Tibial nerve (tissue), 4 donors: ENCODE measurements at regions not wholly inside any gene's neighbourhood (a gene's known extent, or its start where the extent isn't known, plus 50 kb on each side); places are given as distances from the start of the nearest gene placed in this dataset.

Experiments used
- CTCF ChIP-seq, 5 experiments: fragments of 200-600 bp in 3 of 5; fragments of 450-650 bp in 2 of 5; sonication (generic) in 3 of 5; IDR thresholded peaks; one replicate each; pipeline ENCODE4 v1.5.1; 2016 to 2019; ENCODE audit warnings: antibody characterized with exemption in 5 of 5, mild to moderate bottlenecking in 3 of 5, moderate library complexity in 2 of 5
- EP300 ChIP-seq, 2 donors: sonication (generic); formaldehyde crosslinking; IDR thresholded peaks; one replicate each; pipeline ENCODE4 v1.6.1; 2017; ENCODE audit warnings: antibody characterized with exemption in 2 of 2, mild to moderate bottlenecking in 1 of 2
- POLR2A ChIP-seq, 2 donors: fragments of 450-650 bp; IDR thresholded peaks; one replicate each; pipeline ENCODE4 v1.6.1; 2017; ENCODE audit warnings: antibody characterized with exemption in 2 of 2, mild to moderate bottlenecking in 2 of 2, moderate library complexity in 2 of 2

GRCh38 chr11:97883086-97883485 lies 1137.7 kb upstream of the CNTN5 start:
- TF ChIP-seq CTCF (IDR thresholded peaks at IDR 0.05) = no peak
- TF ChIP-seq EP300 (IDR thresholded peaks at IDR 0.05) = no peak
- TF ChIP-seq POLR2A (IDR thresholded peaks at IDR 0.05) = no peak
